Kidney epithelial cell (primary cell): ENCODE measurements at regions not wholly inside any gene's neighbourhood (a gene's known extent, or its start where the extent isn't known, plus 50 kb on each side); places are given as distances from the start of the nearest gene placed in this dataset.

Experiments used
- DNase-seq: peaks from one replicate; pipeline ENCODE4 v3.0.0-alpha.2; 2010; ENCODE audit warnings: low read depth
- H3K27me3 ChIP-seq: 2 replicates; pipeline ENCODE4 v1.6.0; 2011; ENCODE audit warnings: low read length; ENCODE audit not compliant: control insufficient read depth, insufficient read depth
- H3K36me3 ChIP-seq: 2 replicates; pipeline ENCODE4 v1.5.1; 2011; ENCODE audit warnings: low read length; ENCODE audit not compliant: control insufficient read depth, insufficient read depth
- H3K4me3 ChIP-seq: 2 replicates; pipeline ENCODE4 v1.5.1; 2011; ENCODE audit warnings: low read depth, mild to moderate bottlenecking, control low read depth, low read length
- CTCF ChIP-seq: IDR thresholded peaks from 2 replicates; pipeline ENCODE4 v1.5.1; 2011; ENCODE audit warnings: mild to moderate bottlenecking, moderate library complexity, low read length, control low read depth, inconsistent platforms; ENCODE audit not compliant: insufficient read depth, poor library complexity, severe bottlenecking

- no peak for TF ChIP-seq CTCF
- DNase-seq, result no peak
These were observed 99.1 kb upstream of the PELI1 start for GRCh38 chr2:64243081-64244036.

GRCh38 chr2:64244037-64244416 is 99.8 kb upstream of the PELI1 start:
- Histone ChIP-seq H3K27me3 (no peaks in the 10 kb centered on the region), H3K4me3 (no peak overlapping the region), H3K36me3 (no peaks in the 10 kb centered on the region)
- TF ChIP-seq CTCF, result no peak
- DNase-seq, result no peak

More at GRCh38 chr2:64243081-64244036, 99.1 kb upstream of the PELI1 start:
- Histone ChIP-seq H3K36me3 (no peaks in the 10 kb centered on the region), H3K4me3 (no peak overlapping the region), H3K27me3 (no peaks in the 10 kb centered on the region)

- Histone ChIP-seq H3K27me3 (no peaks in the 10 kb centered on the region), H3K36me3 (no peaks in the 10 kb centered on the region), H3K4me3 (no peak overlapping the region)
- no peak for DNase-seq
- TF ChIP-seq CTCF, result no peak
These were observed 101.4 kb upstream of the PELI1 start for GRCh38 chr2:64245631-64246030.

- DNase-seq, result no peak
These were observed 102.7 kb upstream of the PELI1 start for GRCh38 chr2:64246962-64247361.

GRCh38 chr2:64249426-64249825 is 105.2 kb upstream of the PELI1 start:
- no peak for TF ChIP-seq CTCF
- H3K36me3 ChIP-seq, result no peaks in the 10 kb centered on the region
- H3K4me3 ChIP-seq, result no peak overlapping the region
- no peaks in the 10 kb centered on the region for H3K27me3 ChIP-seq
- DNase-seq, result no peak

More at GRCh38 chr2:64246962-64247361, 102.7 kb upstream of the PELI1 start:
- Histone ChIP-seq H3K27me3 (no peaks in the 10 kb centered on the region), H3K4me3 (no peak overlapping the region), H3K36me3 (no peaks in the 10 kb centered on the region)
- no peak for TF ChIP-seq CTCF
